Ectodermal cell (in vitro differentiated cells): ENCODE measurements at regions not wholly inside any gene's neighbourhood (a gene's known extent, or its start where the extent isn't known, plus 50 kb on each side); places are given as distances from the start of the nearest gene placed in this dataset.

Source experiments
- H3K27ac ChIP-seq: 2 replicates; pipeline ENCODE4 v1.7.0; 2013; ENCODE audit warnings: mild to moderate bottlenecking, low read depth, low read length; ENCODE audit not compliant: insufficient read depth, poor library complexity, severe bottlenecking
- H3K27me3 ChIP-seq: 2 replicates; pipeline ENCODE4 v1.7.0; 2013; ENCODE audit warnings: mild to moderate bottlenecking, low read length; ENCODE audit not compliant: insufficient read depth, control insufficient read depth, poor library complexity, severe bottlenecking
- H3K36me3 ChIP-seq: one replicate; pipeline ENCODE4 v1.7.0; 2013; ENCODE audit warnings: low read length; ENCODE audit not compliant: control insufficient read depth, insufficient read depth
- H3K4me1 ChIP-seq: one replicate; pipeline ENCODE4 v1.7.0; 2013; ENCODE audit warnings: low read length; ENCODE audit not compliant: control insufficient read depth, insufficient read depth
- H3K4me3 ChIP-seq: 2 replicates; pipeline ENCODE4 v1.7.0; 2013; ENCODE audit warnings: low read depth, low read length, control low read depth; ENCODE audit not compliant: insufficient read depth
- H3K9me3 ChIP-seq: 2 replicates; pipeline ENCODE4 v1.7.0; 2013; ENCODE audit warnings: mild to moderate bottlenecking, low read length, moderate library complexity; ENCODE audit not compliant: control insufficient read depth
- WGBS, 2 experiments: methylation state at CpG; one replicate each; pipeline ENCODE4 v1.1.7; 2013; ENCODE audit warnings: missing lambda C conversion rate in 2 of 2; 5-methylcytosine and 5-hydroxymethylcytosine counted together

DNA sequence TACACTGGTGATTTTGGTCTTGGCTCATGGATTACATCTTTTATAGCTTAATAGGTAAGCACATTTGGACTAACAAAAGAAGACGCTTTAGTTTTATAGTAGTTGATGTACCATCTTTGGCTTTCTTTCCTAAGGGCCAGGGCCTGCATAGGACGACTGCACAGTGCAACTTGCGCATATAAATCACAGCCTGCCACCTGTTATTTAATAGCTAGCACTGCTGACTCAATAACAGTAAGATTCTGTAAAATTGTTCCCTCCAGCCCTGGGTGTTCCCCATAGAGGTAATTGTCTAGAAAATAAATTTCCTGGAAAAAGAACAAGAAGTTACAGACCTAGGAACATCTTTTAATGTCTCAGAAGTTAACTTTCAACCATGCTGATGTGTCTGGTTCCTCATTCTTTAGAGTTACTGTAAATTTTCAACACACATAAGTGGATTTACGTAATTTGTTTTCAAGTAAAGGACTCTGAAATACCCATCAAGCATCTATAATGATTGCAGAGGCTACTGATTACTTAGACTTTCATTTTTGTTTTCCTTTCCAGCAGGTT lies 594.2 kb upstream of the NXPH2 start:
- no peak overlapping the region for H3K4me3 ChIP-seq
- H3K9me3 ChIP-seq: no peaks in the 10 kb centered on the region
- H3K27me3 ChIP-seq: no peaks in the 10 kb centered on the region
- no peak overlapping the region for H3K27ac ChIP-seq
- peaks cover 3% of the 10 kb centered on the region for H3K4me1 ChIP-seq
- H3K36me3 ChIP-seq: no peaks in the 10 kb centered on the region
- WGBS, 2 experiments: 95 to 96% methylated on average over 4 of the region's 4 CpGs

DNA sequence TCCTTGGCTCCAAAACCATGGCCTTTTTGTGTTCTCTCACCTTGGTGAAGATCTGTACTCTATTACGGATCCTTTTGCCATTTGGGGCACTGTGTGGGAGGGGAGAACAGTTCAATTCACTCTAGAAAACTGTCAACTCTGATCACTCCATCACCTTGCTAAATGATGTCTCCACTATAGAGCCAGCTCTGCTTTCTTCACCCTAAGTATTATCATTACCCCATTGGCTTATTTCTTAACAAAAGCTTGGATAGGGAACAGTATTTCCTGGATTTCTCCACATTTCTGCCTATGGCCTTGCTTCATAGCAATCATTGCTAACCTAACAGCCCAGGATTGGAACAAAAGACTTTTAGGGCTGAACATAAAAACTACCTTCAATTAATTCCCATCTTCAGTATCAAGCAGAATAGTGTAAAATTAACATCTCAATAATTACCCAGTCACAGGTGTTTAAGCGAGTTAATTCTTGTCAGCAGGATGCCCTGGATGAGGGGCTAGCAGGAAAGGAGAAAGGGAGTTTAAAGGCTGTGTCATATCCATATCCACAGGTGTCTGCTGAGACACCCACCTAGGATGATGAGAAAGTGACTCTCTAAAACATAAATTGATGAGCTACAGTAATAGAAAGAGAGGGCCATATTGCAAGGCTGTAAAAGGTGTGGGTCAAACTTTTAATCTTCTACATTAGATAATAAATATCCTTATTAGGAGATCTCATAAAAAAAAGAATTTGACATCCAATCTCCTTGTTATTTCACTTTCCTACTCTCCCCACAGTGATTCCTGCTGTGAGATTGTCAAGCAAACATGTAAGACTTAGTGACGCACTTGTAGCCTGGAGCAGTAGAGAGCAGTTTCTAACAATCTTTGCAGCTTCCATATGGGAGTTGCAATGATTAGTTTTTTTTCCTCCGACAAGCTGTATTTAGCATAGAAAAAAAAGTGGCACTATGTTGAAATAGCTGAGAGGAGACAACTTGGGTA lies 589.5 kb upstream of the NXPH2 start:
- H3K36me3 ChIP-seq: no peaks in the 10 kb centered on the region
- H3K9me3 ChIP-seq: no peaks in the 10 kb centered on the region
- no peaks in the 10 kb centered on the region for H3K27me3 ChIP-seq
- H3K4me1 ChIP-seq: peaks cover 3% of the 10 kb centered on the region
- no peak overlapping the region for H3K27ac ChIP-seq
- WGBS, 2 experiments: 39 to 49% methylated on average over 4 of the region's 4 CpGs
- no peak overlapping the region for H3K4me3 ChIP-seq

GRCh38 chr2:139367416-139367815 lies 587.2 kb upstream of the NXPH2 start:
- Histone ChIP-seq H3K4me1 (peaks cover 3% of the 10 kb centered on the region), H3K36me3 (no peaks in the 10 kb centered on the region)
- WGBS, 2 experiments: 92 to 94% methylated on average over 6 of the region's 6 CpGs

GRCh38 chr2:139366681-139367080 lies 586.5 kb upstream of the NXPH2 start:
- H3K27me3 ChIP-seq: no peaks in the 10 kb centered on the region
- WGBS, 2 experiments: 90 to 100% methylated on average over 1 to 2 of the region's 2 CpGs

More at GRCh38 chr2:139367416-139367815, 587.2 kb upstream of the NXPH2 start:
- no peak overlapping the region for H3K27ac ChIP-seq
- H3K4me3 ChIP-seq: no peak overlapping the region
- H3K27me3 ChIP-seq: no peaks in the 10 kb centered on the region
- no peaks in the 10 kb centered on the region for H3K9me3 ChIP-seq

GRCh38 chr2:139365189-139365588 lies 585.0 kb upstream of the NXPH2 start:
- H3K27me3 ChIP-seq: no peaks in the 10 kb centered on the region
- peaks cover 2% of the 10 kb centered on the region for H3K4me1 ChIP-seq
- no peaks in the 10 kb centered on the region for H3K36me3 ChIP-seq
- H3K4me3 ChIP-seq: no peak overlapping the region
- H3K27ac ChIP-seq: no peak overlapping the region
- WGBS, 2 experiments: 83 to 90% methylated on average over 5 of the region's 5 CpGs
- no peaks in the 10 kb centered on the region for H3K9me3 ChIP-seq

More at GRCh38 chr2:139366681-139367080, 586.5 kb upstream of the NXPH2 start:
- H3K4me3 ChIP-seq: no peak overlapping the region
- H3K36me3 ChIP-seq: no peaks in the 10 kb centered on the region
- H3K27ac ChIP-seq: no peak overlapping the region
- no peaks in the 10 kb centered on the region for H3K9me3 ChIP-seq
- H3K4me1 ChIP-seq: peaks cover 3% of the 10 kb centered on the region

- H3K36me3 ChIP-seq: no peaks in the 10 kb centered on the region
- H3K4me1 ChIP-seq: no peaks in the 10 kb centered on the region
- WGBS, 2 experiments: 94 to 100% methylated on average over 1 of the region's 1 CpG
- no peaks in the 10 kb centered on the region for H3K9me3 ChIP-seq
- no peak overlapping the region for H3K27ac ChIP-seq
- no peaks in the 10 kb centered on the region for H3K27me3 ChIP-seq
- H3K4me3 ChIP-seq: no peak overlapping the region
Observed at GRCh38 chr2:139360654-139361053, 580.5 kb upstream of the NXPH2 start.

GRCh38 chr2:139359818-139360217 lies 579.6 kb upstream of the NXPH2 start:
- H3K27ac ChIP-seq: no peak overlapping the region
- no peaks in the 10 kb centered on the region for H3K27me3 ChIP-seq
- no peaks in the 10 kb centered on the region for H3K4me1 ChIP-seq
- H3K9me3 ChIP-seq: no peaks in the 10 kb centered on the region
- no peak overlapping the region for H3K4me3 ChIP-seq
- WGBS, 2 experiments: 93 to 100% methylated on average over 1 of the region's 1 CpG
- H3K36me3 ChIP-seq: no peaks in the 10 kb centered on the region

DNA sequence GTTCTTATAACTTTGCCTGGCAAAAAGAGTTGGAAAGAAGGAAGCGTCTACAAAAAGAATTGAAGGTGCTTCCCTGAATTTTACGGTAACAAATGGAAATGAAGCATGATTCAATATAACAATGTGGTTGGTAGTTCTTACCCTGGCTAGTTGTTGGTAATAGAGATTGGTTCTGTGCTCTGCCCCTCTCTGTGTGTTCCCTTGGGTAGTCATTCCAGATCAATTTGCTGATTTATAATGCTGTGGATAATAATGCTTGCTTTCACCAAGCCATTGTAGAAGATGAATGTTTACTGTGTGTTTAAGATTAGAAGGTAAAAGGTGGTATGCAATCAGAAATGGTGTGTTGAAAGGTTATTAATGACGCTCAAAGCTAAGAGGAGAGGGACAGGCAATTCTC lies 577.8 kb upstream of the NXPH2 start:
- 97 to 98% methylated on average over 3 of the region's 3 CpGs for WGBS, 2 experiments
- Histone ChIP-seq H3K27ac (no peak overlapping the region), H3K4me3 (no peak overlapping the region)

DNA sequence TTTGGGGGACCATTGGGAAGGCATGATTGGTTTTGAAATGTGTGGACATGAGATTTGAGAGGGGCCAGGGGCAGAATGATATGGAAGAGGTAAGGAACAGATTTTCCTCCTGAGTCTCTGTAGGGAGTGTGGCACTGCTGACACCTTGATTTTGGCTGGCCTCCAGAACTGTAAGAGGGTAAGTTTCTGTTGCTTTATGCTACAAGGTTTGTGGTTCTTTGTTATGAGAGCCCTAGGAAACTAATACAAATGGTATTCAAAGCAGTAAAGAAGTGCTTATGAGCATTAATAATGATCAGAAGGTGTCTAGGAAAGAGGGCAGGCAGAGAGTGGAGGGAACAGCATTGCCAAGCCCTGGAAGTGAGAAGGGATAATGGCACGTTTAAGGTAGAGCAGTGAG lies 574.3 kb upstream of the NXPH2 start:
- Histone ChIP-seq H3K36me3 (no peaks in the 10 kb centered on the region), H3K27me3 (no peaks in the 10 kb centered on the region), H3K27ac (no peak overlapping the region), H3K4me1 (no peaks in the 10 kb centered on the region), H3K4me3 (no peak overlapping the region), H3K9me3 (no peaks in the 10 kb centered on the region)
- 91 to 96% methylated on average over 1 of the region's 1 CpG for WGBS, 2 experiments

More for the DNA sequence above, 577.8 kb upstream of the NXPH2 start:
- Histone ChIP-seq H3K27me3 (no peaks in the 10 kb centered on the region), H3K9me3 (no peaks in the 10 kb centered on the region), H3K4me1 (no peaks in the 10 kb centered on the region), H3K36me3 (no peaks in the 10 kb centered on the region)

DNA sequence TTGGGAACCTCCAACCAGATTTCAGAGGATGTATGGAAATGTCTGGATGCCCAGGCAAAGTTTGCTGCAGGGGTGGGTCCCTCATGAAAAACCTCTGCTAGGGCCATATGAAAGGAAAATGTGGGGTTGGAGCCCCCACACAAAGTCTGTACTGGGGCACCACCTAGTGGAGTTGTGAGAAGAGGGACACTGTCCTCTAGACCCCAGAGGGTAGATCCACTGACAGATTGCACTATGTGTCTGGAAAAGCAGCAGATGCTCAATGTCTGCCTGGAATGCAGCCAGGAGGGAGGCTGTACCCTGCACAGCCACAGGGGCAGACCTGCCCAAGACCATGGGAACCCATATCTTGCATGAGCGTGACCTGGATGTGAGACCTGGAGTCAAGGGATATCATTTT lies 573.7 kb upstream of the NXPH2 start:
- Histone ChIP-seq H3K4me3 (no peak overlapping the region), H3K36me3 (no peaks in the 10 kb centered on the region), H3K9me3 (no peaks in the 10 kb centered on the region), H3K4me1 (no peaks in the 10 kb centered on the region), H3K27me3 (no peaks in the 10 kb centered on the region), H3K27ac (no peak overlapping the region)
- WGBS, 2 experiments: 96 to 97% methylated on average over 1 of the region's 1 CpG
